DOHH2 (cell line): ENCODE measurements at regions not wholly inside any gene's neighbourhood (a gene's known extent, or its start where the extent isn't known, plus 50 kb on each side); places are given as distances from the start of the nearest gene placed in this dataset.

Experiments used
- CTCF ChIP-seq: fragments of 200-600 bp; sonication (generic); IDR thresholded peaks from one replicate; pipeline ENCODE4 v1.5.1; 2014; ENCODE audit warnings: antibody characterized with exemption, mild to moderate bottlenecking, low read depth, low read length; ENCODE audit not compliant: poor library complexity, severe bottlenecking
- EZH2phosphoT487 ChIP-seq: fragments of 200-600 bp; sonication (generic); IDR thresholded peaks from 2 replicates; pipeline ENCODE4 v1.6.1; 2017; ENCODE audit warnings: borderline replicate concordance, mild to moderate bottlenecking, antibody characterized with exemption, low read length, moderate library complexity, mixed read lengths

GRCh38 chr9:84450029-84450428 lies 109.5 kb upstream of the SLC28A3 start:
- TF ChIP-seq CTCF (no peak), EZH2phosphoT487 (no peak)
